PC-3 (cell line): ENCODE measurements at regions not wholly inside any gene's neighbourhood (a gene's known extent, or its start where the extent isn't known, plus 50 kb on each side); places are given as distances from the start of the nearest gene placed in this dataset.

Experiments used
- CTCF ChIP-seq: fragments of 300-600 bp; sonication (generic); conservative IDR thresholded peaks from 2 replicates; pipeline ENCODE4 v1.5.1; 2017; ENCODE audit warnings: antibody characterized with exemption, low read depth, mild to moderate bottlenecking, low read length
- EZH2phosphoT487 ChIP-seq: fragments of 300-600 bp; sonication (generic); IDR thresholded peaks from 2 replicates; pipeline ENCODE4 v1.6.1; 2018; ENCODE audit warnings: mild to moderate bottlenecking, antibody characterized with exemption, low read length, borderline replicate concordance

GRCh38 chr5:51802551-51803184 is 419.4 kb downstream of the ISL1 start:
- TF ChIP-seq CTCF (no peak), EZH2phosphoT487 (no peak)
